Breast epithelium (tissue), 3 donors: ENCODE measurements at regions not wholly inside any gene's neighbourhood (a gene's known extent, or its start where the extent isn't known, plus 50 kb on each side); places are given as distances from the start of the nearest gene placed in this dataset.

Source experiments
- CTCF ChIP-seq, 3 donors: fragments of 450-650 bp; IDR thresholded peaks; one replicate each; pipeline ENCODE4 v1.5.1; 2016 to 2017; ENCODE audit warnings: antibody characterized with exemption in 3 of 3, mild to moderate bottlenecking in 3 of 3, moderate library complexity in 3 of 3
- POLR2AphosphoS5 ChIP-seq, 3 donors: sonication (generic); formaldehyde crosslinking; IDR thresholded peaks; one replicate each; pipeline ENCODE4 v1.6.1; 2017; ENCODE audit warnings: antibody characterized with exemption in 3 of 3

GRCh38 chr3:106759731-106760130, 617.5 kb upstream of the CCDC54 start:
- TF ChIP-seq CTCF (IDR thresholded peaks at IDR 0.05) = no peak
- TF ChIP-seq POLR2AphosphoS5 (IDR thresholded peaks at IDR 0.05) = no peak
